ENCODE measurements at regions not wholly inside any gene's neighbourhood (a gene's known extent, or its start where the extent isn't known, plus 50 kb on each side); places are given as distances from the start of the nearest gene placed in this dataset.

DNA sequence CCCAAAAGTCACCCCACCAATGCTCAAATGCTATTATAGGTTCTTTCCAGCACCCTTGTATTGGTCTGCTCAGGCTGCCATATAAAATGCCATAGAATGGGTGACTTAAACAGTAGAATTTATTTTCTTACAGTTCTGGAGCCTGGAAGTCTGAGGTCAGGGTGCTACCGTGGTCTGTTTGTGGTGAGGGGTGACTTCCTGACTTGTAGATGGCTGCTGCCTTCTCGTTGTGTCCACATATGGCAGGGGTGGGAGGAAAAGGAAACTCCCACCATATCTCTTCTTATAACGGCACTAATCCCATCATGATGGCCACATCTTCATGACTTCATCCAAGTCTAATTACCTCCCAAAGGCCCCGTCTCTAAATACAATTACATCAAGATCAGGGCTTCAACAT lies 257.8 kb upstream of the TARS1 start:
- TF ChIP-seq, protein P1, sequence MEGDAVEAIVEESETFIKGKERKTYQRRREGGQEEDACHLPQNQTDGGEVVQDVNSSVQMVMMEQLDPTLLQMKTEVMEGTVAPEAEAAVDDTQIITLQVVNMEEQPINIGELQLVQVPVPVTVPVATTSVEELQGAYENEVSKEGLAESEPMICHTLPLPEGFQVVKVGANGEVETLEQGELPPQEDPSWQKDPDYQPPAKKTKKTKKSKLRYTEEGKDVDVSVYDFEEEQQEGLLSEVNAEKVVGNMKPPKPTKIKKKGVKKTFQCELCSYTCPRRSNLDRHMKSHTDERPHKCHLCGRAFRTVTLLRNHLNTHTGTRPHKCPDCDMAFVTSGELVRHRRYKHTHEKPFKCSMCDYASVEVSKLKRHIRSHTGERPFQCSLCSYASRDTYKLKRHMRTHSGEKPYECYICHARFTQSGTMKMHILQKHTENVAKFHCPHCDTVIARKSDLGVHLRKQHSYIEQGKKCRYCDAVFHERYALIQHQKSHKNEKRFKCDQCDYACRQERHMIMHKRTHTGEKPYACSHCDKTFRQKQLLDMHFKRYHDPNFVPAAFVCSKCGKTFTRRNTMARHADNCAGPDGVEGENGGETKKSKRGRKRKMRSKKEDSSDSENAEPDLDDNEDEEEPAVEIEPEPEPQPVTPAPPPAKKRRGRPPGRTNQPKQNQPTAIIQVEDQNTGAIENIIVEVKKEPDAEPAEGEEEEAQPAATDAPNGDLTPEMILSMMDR (conservative IDR thresholded peaks at IDR 0.05; ENCODE audit: low read depth, low read length) = no peak
- no peak overlapping the region for H3K4me3 ChIP-seq (ENCODE audit: low read depth, low read length)
- no peak for DNase-seq (ENCODE audit: low read depth)

DNA sequence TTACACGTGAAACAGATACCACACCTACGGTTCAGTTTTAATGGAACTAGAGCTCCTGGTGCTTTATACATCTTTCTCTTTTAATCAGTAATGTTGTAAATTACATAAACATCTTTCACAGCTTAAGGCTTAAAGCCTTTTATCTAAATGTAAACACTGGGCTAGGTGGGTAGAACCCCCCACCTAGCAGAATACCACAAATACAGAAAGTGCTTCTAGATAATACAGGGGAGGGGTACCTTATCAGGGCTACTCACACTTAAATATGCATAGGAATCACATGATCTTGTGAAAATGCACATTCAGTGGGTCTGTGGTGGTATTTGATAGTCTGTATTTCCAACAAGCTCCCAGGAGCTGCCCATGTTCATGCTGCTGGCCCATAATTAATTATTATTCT lies 256.4 kb upstream of the TARS1 start:
- no peak for DNase-seq (ENCODE audit: low read depth)
- TF ChIP-seq, protein P1 (conservative IDR thresholded peaks at IDR 0.05; ENCODE audit: low read depth, low read length) = no peak
- no peak overlapping the region for H3K4me3 ChIP-seq (ENCODE audit: low read depth, low read length)

DNA sequence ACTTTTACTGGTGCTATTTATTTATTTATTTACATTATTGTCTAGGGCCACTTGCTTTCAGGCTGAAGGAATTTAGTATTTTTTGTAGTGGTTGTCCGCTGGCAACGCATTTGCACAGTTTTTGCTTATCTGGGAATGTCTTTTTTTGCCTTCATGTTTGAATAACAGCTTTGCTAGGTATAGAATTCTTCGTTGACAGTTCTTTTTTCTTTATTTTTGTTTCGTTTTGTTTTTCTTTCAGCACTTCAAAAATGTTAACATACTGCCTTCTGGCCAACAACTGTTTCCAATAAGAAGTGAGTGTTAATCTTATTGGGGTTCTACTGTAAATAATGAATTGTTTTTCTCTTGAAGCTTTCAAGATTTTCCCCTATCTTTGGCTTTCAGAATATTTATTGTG lies 252.7 kb upstream of the TARS1 start:
- H3K4me3 ChIP-seq (ENCODE audit: low read depth, low read length) = no peak overlapping the region
- DNase-seq (ENCODE audit: low read depth) = no peak
- TF ChIP-seq, protein P1 (conservative IDR thresholded peaks at IDR 0.05; ENCODE audit: low read depth, low read length) = no peak

DNA sequence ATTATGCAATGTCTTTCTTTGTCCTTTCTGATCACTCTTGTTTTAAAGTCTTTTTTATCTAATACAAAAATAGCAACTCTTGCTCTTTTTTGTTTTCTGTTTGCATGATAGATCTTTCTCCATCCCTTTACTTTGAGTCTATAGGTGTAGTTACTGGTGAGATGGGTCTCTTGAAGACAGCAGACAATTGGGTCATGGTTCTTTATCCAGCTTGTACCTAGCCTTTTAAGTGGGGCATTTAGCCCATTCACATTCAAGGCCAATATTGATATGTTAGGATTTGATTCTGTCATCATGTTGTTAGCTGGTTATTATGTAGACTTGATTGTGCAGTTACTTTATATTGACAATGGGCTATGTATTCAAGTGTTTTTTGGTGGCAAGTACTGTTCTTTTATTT lies 245.9 kb upstream of the TARS1 start:
- no peak for DNase-seq (ENCODE audit: low read depth)
- TF ChIP-seq, protein P1 (conservative IDR thresholded peaks at IDR 0.05; ENCODE audit: low read depth, low read length) = no peak
- H3K4me3 ChIP-seq (ENCODE audit: low read depth, low read length) = no peak overlapping the region

DNA sequence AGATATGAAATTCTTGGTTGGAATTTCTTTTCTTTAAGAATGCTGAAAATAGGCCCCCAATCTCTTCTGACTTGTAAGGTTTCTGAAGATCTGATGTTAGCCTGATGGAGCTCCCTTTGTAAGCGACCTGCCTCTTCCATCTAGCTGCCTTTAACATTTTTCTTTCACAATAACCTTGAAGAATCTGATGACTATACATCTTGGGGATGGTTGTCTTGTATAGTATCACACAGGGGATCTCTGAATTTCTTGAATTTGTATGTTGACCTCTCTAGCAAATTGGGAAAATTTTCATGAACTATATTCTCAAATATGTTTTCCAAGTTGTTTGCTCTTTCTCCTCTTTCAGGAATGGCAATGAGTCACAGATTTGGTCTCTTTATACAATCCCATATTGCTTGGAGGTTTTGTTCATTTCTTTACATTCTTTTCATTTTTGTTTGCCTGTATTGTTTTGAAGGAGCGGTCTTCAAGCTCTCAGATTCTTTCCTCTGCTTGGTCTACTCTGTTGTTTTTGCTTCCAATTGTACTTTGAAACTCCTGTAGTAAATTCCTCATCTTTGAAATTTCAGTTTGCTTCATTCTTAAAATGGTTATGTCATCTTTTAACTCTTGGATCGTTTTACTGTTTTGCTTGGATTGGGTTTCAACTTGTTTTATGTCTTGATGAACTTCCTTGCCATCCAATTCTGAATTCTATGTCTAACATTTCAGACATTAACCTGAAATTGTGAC lies 245.2 kb upstream of the TARS1 start:
- H3K4me3 ChIP-seq (ENCODE audit: low read depth, low read length) = no peak overlapping the region
- DNase-seq (ENCODE audit: low read depth) = peak; percentile 78

DNA sequence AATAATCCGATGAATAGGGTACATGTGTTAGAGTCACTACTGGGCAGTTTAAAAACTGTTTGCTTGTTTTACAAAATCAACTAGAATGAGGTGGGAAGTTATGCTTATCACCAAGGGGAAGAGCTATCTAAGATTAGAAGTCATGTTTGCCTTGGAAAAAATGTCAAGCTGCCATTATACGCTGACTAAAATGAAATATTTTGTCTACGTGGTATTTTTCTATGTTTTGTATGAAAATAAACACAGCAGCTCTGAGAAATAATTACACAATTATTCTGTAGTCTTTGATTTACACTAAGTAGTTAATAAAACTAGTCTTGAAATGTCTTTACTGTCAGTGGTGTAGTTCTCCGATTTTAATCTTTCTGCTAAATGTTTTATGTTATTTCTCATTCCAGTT lies 241.9 kb upstream of the TARS1 start:
- TF ChIP-seq, protein P1 (conservative IDR thresholded peaks at IDR 0.05; ENCODE audit: low read depth, low read length) = no peak
- no peak for DNase-seq (ENCODE audit: low read depth)

More for the DNA sequence above, 245.2 kb upstream of the TARS1 start:
- TF ChIP-seq, protein P1 (conservative IDR thresholded peaks at IDR 0.05; ENCODE audit: low read depth, low read length) = no peak

DNA sequence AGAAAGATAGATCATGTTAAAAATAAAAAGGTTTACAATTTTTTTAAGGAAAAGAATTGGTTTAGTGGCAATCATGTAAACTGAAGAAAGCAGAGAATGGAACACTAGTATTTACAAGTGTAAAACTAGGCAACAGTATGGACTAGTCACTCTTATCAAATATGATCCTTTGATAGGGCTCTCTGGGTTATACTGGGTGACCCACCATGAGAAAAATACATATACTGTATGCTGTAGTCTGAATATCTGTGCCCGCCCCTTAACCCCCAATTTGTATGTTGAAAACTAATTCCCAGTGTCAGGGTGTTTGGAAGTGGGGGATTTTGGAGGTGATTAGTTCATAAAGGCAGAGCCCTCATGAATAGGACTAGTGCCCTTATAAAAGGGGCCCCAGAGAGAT lies 236.8 kb upstream of the TARS1 start:
- TF ChIP-seq, protein P1 (conservative IDR thresholded peaks at IDR 0.05; ENCODE audit: low read depth, low read length) = no peak
- no peak overlapping the region for H3K4me3 ChIP-seq (ENCODE audit: low read depth, low read length)
- no peak for DNase-seq (ENCODE audit: low read depth)

More for the DNA sequence above, 241.9 kb upstream of the TARS1 start:
- H3K4me3 ChIP-seq (ENCODE audit: low read depth, low read length) = no peak overlapping the region

Data from choroid plexus epithelial cell (primary cell).